SK-N-SH treated with all-trans-retinoic acid at 6 μM for 48 hours (cell line): ENCODE measurements at regions not wholly inside any gene's neighbourhood (a gene's known extent, or its start where the extent isn't known, plus 50 kb on each side); places are given as distances from the start of the nearest gene placed in this dataset.

Experiments used
- ATAC-seq: fragments of 200-7000 bp; cut with Tn5 transposase; 3 replicates; pipeline ENCODE4 v1.9.1; 2020; ENCODE audit warnings: mild to moderate bottlenecking, moderate library complexity
- ARNTL ChIP-seq: fragments of 450-650 bp; formaldehyde crosslinking; IDR thresholded peaks from 2 replicates; pipeline ENCODE4 v1.5.0; 2020; ENCODE audit warnings: low read depth, mild to moderate bottlenecking, moderate library complexity, borderline replicate concordance
- BACH2 ChIP-seq: fragments of 250-450 bp; sonication (Bioruptor Pico); IDR thresholded peaks from 2 replicates; pipeline ENCODE4 v1.9.0; 2021; ENCODE audit warnings: mild to moderate bottlenecking, borderline replicate concordance
- CREB5 ChIP-seq: fragments of 250-450 bp; sonication (Bioruptor Pico); IDR thresholded peaks from 2 replicates; pipeline ENCODE4 v1.5.1; 2020; ENCODE audit warnings: low read depth, mild to moderate bottlenecking, moderate library complexity
- CSRNP3 ChIP-seq: fragments of 250-450 bp; sonication (Bioruptor Pico); IDR thresholded peaks from 2 replicates; pipeline ENCODE4 v1.5.1; 2021; ENCODE audit warnings: mild to moderate bottlenecking, moderate library complexity
- ISL1 ChIP-seq: fragments of 250-450 bp; sonication (Bioruptor Pico); IDR thresholded peaks from 2 replicates; pipeline ENCODE4 v2.1.2; 2022; ENCODE audit warnings: mild to moderate bottlenecking, moderate library complexity
- OSR1 ChIP-seq: fragments of 250-450 bp; sonication (Bioruptor Pico); IDR thresholded peaks from 2 replicates; pipeline ENCODE4 v1.8.0; 2022; ENCODE audit warnings: moderate library complexity, mild to moderate bottlenecking, inconsistent platforms
- PATZ1 ChIP-seq: fragments of 250-450 bp; sonication (Bioruptor Pico); IDR thresholded peaks from 2 replicates; pipeline ENCODE4 v1.8.0; 2020; ENCODE audit warnings: mild to moderate bottlenecking, moderate library complexity, borderline replicate concordance
- POU6F1 ChIP-seq: fragments of 250-450 bp; sonication (Bioruptor Pico); IDR thresholded peaks from 2 replicates; pipeline ENCODE4 v1.8.0; 2021; ENCODE audit warnings: low read depth, mild to moderate bottlenecking, moderate library complexity, borderline replicate concordance
- PPARA ChIP-seq: fragments of 250-450 bp; sonication (Bioruptor Pico); IDR thresholded peaks from 2 replicates; pipeline ENCODE4 v1.5.0; 2020; ENCODE audit warnings: mild to moderate bottlenecking, borderline replicate concordance
- TCF4 ChIP-seq: fragments of 250-450 bp; sonication (Bioruptor Pico); IDR thresholded peaks from 2 replicates; pipeline ENCODE4 v1.8.0; 2021; ENCODE audit warnings: mild to moderate bottlenecking, moderate library complexity, borderline replicate concordance
- TOX ChIP-seq: fragments of 250-450 bp; sonication (Bioruptor Pico); IDR thresholded peaks from 2 replicates; pipeline ENCODE4 v1.8.0; 2021; ENCODE audit warnings: mild to moderate bottlenecking, moderate library complexity, borderline replicate concordance
- TSHZ2 ChIP-seq: fragments of 250-450 bp; sonication (Bioruptor Pico); IDR thresholded peaks from 2 replicates; pipeline ENCODE4 v1.5.0; 2020; ENCODE audit warnings: mild to moderate bottlenecking, moderate library complexity
- ZC3H10 ChIP-seq: fragments of 250-450 bp; sonication (Bioruptor Pico); IDR thresholded peaks from 2 replicates; pipeline ENCODE4 v1.5.1; 2021; ENCODE audit warnings: mild to moderate bottlenecking, moderate library complexity
- ZFP3 ChIP-seq: fragments of 250-450 bp; sonication (Bioruptor Pico); IDR thresholded peaks from 2 replicates; pipeline ENCODE4 v1.5.0; 2020; ENCODE audit warnings: mild to moderate bottlenecking, moderate library complexity
- ZFP30 ChIP-seq: fragments of 450-650 bp; formaldehyde crosslinking; IDR thresholded peaks from 2 replicates; pipeline ENCODE4 v1.5.0; 2022; ENCODE audit warnings: mild to moderate bottlenecking, moderate library complexity
- ZNF565 ChIP-seq: fragments of 450-650 bp; formaldehyde crosslinking; conservative IDR thresholded peaks from 2 replicates; pipeline ENCODE4 v1.5.0; 2020; ENCODE audit warnings: low read depth, mild to moderate bottlenecking, moderate library complexity
- ZNF70 ChIP-seq: fragments of 450-650 bp; formaldehyde crosslinking; IDR thresholded peaks from 2 replicates; pipeline ENCODE4 v1.5.0; 2020; ENCODE audit warnings: mild to moderate bottlenecking, moderate library complexity
- ZNF8 ChIP-seq: fragments of 450-650 bp; formaldehyde crosslinking; IDR thresholded peaks from 2 replicates; pipeline ENCODE4 v1.5.0; 2020; ENCODE audit warnings: mild to moderate bottlenecking, moderate library complexity

GRCh38 chr2:192566863-192567262 is 372.1 kb upstream of the TMEFF2 start:
- TF ChIP-seq ZC3H10 (CRISPR knock-in tag) (no peak), PATZ1 (CRISPR knock-in tag) (no peak), CREB5 (no peak), PPARA (no peak), ZNF565 (CRISPR knock-in tag) (no peak), TSHZ2 (CRISPR knock-in tag) (no peak), ZNF70 (CRISPR knock-in tag) (no peak), ZFP30 (no peak), OSR1 (CRISPR knock-in tag) (no peak), TOX (CRISPR knock-in tag) (no peak), BACH2 (no peak), ISL1 (CRISPR knock-in tag) (no peak), ARNTL (CRISPR knock-in tag) (no peak), POU6F1 (CRISPR knock-in tag) (no peak), TCF4 (CRISPR knock-in tag) (no peak), ZFP3 (no peak), CSRNP3 (no peak)
- TF ChIP-seq, all 23 proteins: peak for 0
- no peak for ATAC-seq

GRCh38 chr2:192560326-192560725 is 365.6 kb upstream of the TMEFF2 start:
- no peak for ATAC-seq
- no peak for TF ChIP-seq TOX (CRISPR knock-in tag)
- no peak for TF ChIP-seq PATZ1 (CRISPR knock-in tag)
- no peak for TF ChIP-seq CREB5
- no peak for TF ChIP-seq ZFP3
- TF ChIP-seq TSHZ2 (CRISPR knock-in tag) = no peak
- TF ChIP-seq ZNF8 = no peak
- no peak for TF ChIP-seq BACH2
- TF ChIP-seq ARNTL (CRISPR knock-in tag) = no peak
- no peak for TF ChIP-seq CSRNP3
- TF ChIP-seq TCF4 (CRISPR knock-in tag) = no peak
- TF ChIP-seq, all 23 proteins: peak for 0
